IgD-negative memory B cell (primary cell): ENCODE measurements at regions not wholly inside any gene's neighbourhood (a gene's known extent, or its start where the extent isn't known, plus 50 kb on each side); places are given as distances from the start of the nearest gene placed in this dataset.
A peak's percentile ranks its signal among the peaks of the same experiment; 100 is the strongest.
"Not testable (repeated sequence)": the region's sequence is repeated elsewhere in the genome, so short reads cannot be mapped to it uniquely, and the experiment has no call there.

ENCODE experiments used
- H3K27ac Mint-ChIP-seq, 3 donors: one replicate each; pipeline ENCODE4 v1.8.0; 2020 to 2022; ENCODE audit warnings: mild to moderate bottlenecking in 3 of 3, mixed read lengths in 3 of 3, moderate library complexity in 1 of 3
- H3K27me3 Mint-ChIP-seq: one replicate; pipeline ENCODE4 v1.8.0; 2021; ENCODE audit warnings: mixed read lengths
- H3K36me3 Mint-ChIP-seq: one replicate; pipeline ENCODE4 v1.8.0; 2020; ENCODE audit warnings: mild to moderate bottlenecking, mixed read lengths
- H3K4me1 Mint-ChIP-seq, 3 donors: one replicate each; pipeline ENCODE4 v1.8.0; 2020 to 2022; ENCODE audit warnings: mixed read lengths in 3 of 3, mild to moderate bottlenecking in 1 of 3
- H3K4me3 Mint-ChIP-seq, 4 donors: one replicate each; pipeline ENCODE4 v1.8.0; 2020 to 2022; ENCODE audit warnings: mild to moderate bottlenecking in 4 of 4, mixed read lengths in 4 of 4, moderate library complexity in 3 of 4
- H3K9me3 Mint-ChIP-seq, 3 donors: one replicate each; pipeline ENCODE4 v1.8.0; 2020 to 2021; ENCODE audit warnings: mixed read lengths in 3 of 3, mild to moderate bottlenecking in 1 of 3

- Mint-ChIP-seq H3K27me3 (peaks cover 16% of the 10 kb centered on the region), H3K9me3 (peaks cover 0 to 5% (median 2%) of the 10 kb centered on the region in 3 donors), H3K4me1 (no peaks in the 10 kb centered on the region), H3K27ac (no peak overlapping the region), H3K4me3 (no peak overlapping the region), H3K36me3 (peaks cover 2% of the 10 kb centered on the region)
Measured at GRCh38 chr20:43352996-43353395, 104.7 kb upstream of the SRSF6 start.

DNA sequence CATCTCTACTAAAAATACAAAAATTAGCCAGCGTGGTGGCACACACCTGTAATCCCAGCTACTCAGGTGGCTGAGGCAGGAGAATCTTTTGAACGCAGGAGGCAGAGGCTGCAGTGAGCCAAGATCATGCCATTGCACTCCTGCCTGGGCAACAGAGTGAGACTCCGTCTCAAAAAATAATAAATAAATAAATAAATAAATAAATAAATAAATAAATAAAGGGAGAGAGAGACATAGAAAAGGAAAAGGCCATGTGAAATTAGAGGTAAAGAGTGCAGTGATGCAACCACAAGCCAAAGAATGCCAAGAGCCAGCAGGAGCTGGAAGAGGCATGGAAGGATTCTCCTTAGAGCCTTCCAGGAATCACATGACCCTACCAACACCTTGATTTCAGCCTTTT lies 107.0 kb upstream of the SRSF6 start:
- H3K4me1 Mint-ChIP-seq, H3K36me3 Mint-ChIP-seq, H3K4me3 Mint-ChIP-seq, H3K27ac Mint-ChIP-seq, H3K9me3 Mint-ChIP-seq: not testable (repeated sequence)
- peaks cover 16% of the 10 kb centered on the region for H3K27me3 Mint-ChIP-seq

DNA sequence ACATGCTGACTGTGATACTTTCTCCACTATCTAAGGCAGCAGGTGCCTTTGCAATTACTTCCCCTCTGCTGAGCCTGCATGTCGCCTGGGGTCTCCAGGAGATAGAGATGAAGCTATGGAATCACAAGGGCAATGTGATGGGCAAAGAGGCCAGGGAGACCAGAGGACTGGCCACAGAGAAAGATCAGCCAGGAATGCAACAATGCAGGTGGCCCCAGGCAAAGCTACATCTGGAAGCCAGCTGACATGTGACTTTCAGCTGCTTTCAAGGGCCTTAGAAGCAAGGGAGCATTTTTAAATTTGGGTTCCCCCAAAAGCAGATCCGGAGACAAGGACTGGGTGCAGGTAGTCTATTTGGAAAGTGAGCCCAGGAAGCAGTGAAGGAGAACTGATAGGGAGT lies 107.9 kb upstream of the SRSF6 start:
- Mint-ChIP-seq H3K27me3 (peaks cover 16% of the 10 kb centered on the region), H3K4me3 (no peak overlapping the region), H3K9me3 (peaks cover 1 to 8% (median 3%) of the 10 kb centered on the region in 3 donors), H3K36me3 (no peaks in the 10 kb centered on the region), H3K4me1 (no peaks in the 10 kb centered on the region), H3K27ac (no peak overlapping the region)

DNA sequence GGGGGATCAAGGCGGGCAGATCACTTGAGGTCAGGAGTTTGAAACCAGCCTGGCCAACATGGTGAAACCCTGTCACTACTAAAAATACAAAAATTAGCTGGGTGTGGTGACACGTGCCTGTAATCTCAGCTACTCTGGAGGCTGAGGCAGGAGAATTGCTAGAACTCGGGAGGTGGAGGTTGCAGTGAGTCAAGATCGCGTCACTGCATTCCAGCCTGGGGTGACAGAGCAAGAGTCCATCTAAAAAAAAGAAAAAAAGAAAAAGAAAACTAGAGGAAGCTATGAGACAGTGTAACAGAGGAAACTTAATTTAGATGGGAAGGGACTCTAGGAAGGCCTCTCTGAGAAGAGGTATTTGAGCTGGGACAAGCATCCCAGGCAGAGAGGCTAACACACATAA lies 109.9 kb upstream of the SRSF6 start:
- Mint-ChIP-seq H3K27me3 (peaks cover 16% of the 10 kb centered on the region), H3K9me3 (peaks cover 3 to 12% (median 9%) of the 10 kb centered on the region in 3 donors)
- not testable (repeated sequence) for H3K36me3 Mint-ChIP-seq, H3K4me3 Mint-ChIP-seq, H3K27ac Mint-ChIP-seq, H3K4me1 Mint-ChIP-seq

GRCh38 chr20:43345676-43346075 lies 112.0 kb upstream of the SRSF6 start:
- no peak overlapping the region for H3K27ac Mint-ChIP-seq
- H3K4me3 Mint-ChIP-seq = peak overlapping the region in 1 of 4 donors; percentile 41
- H3K4me1 Mint-ChIP-seq = no peaks in the 10 kb centered on the region
- H3K27me3 Mint-ChIP-seq = peaks cover 11% of the 10 kb centered on the region
- H3K9me3 Mint-ChIP-seq = peaks cover 0 to 12% (median 9%) of the 10 kb centered on the region in 3 donors
- no peaks in the 10 kb centered on the region for H3K36me3 Mint-ChIP-seq

DNA sequence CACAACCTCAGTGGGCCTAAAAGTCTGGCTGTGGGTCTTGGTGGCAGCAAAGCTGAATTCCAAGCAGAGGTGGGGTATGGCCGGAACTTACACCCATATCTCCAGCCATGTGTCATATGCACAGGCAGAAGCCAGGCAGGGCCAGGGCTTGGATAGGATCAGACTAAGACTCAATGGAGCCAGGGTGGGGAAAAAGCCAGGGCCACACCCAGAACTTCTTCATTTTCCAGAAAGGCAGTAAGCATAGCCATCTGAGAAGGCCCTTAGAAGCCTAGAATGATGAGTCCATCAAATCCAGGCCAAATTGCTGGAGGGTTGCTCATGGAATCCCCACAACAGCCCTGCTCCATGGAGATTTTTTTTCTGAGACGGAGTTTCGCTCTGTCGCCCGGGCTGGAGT lies 116.2 kb upstream of the SRSF6 start:
- Mint-ChIP-seq H3K4me1 (no peaks in the 10 kb centered on the region), H3K4me3 (no peak overlapping the region), H3K27ac (no peak overlapping the region), H3K9me3 (peaks cover 0 to 12% (median 9%) of the 10 kb centered on the region in 3 donors), H3K27me3 (peaks cover 3% of the 10 kb centered on the region), H3K36me3 (no peaks in the 10 kb centered on the region)

GRCh38 chr20:43337036-43337435 lies 120.7 kb upstream of the SRSF6 start:
- no peaks in the 10 kb centered on the region for H3K4me1 Mint-ChIP-seq
- peaks cover 3 to 25% (median 17%) of the 10 kb centered on the region in 3 donors for H3K9me3 Mint-ChIP-seq
- no peak overlapping the region for H3K27ac Mint-ChIP-seq
- H3K4me3 Mint-ChIP-seq = no peak overlapping the region
- no peaks in the 10 kb centered on the region for H3K27me3 Mint-ChIP-seq
- H3K36me3 Mint-ChIP-seq = no peaks in the 10 kb centered on the region

DNA sequence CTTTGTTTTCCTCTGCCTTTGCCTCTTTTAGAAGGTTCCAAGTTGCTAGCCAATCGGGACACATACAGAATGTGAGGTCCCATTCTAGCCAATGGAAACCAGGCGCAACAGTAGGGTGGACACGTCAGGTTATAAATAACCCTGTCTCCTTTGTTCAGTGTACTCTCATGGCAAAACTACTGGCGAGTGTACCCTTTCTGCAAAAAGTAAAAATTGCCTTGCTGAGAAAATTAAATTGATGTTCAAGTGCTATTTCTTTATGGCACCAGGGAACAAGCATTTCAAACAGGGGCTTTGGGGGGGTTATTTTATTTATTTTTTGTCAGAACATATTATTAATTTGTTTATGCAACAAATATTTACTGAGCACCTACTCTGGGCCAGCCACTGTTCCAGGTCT lies 123.6 kb upstream of the SRSF6 start:
- Mint-ChIP-seq H3K4me3 (no peak overlapping the region), H3K27me3 (no peaks in the 10 kb centered on the region), H3K36me3 (no peaks in the 10 kb centered on the region), H3K9me3 (peaks cover 3 to 25% (median 15%) of the 10 kb centered on the region in 3 donors), H3K4me1 (no peaks in the 10 kb centered on the region), H3K27ac (no peak overlapping the region)

DNA sequence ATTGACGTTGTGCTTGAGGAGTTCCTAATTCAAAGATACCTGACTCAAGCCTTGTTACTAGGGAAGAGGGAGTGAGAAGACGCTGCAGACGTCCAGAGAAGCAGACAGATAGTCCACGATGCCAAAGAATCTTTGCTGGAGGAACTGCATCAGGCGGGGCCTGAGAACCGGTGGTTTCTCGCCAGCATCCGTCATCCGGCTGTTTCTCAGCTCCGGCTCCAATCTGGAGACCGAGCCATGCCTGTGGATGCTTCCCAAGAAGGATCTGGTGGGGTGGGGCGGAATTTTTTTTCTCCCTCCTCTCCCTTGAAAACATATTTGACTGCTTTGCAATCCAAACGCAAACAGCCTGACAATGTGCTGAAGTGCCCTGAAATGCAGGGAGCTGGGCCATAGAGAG lies 125.8 kb upstream of the SRSF6 start:
- Mint-ChIP-seq H3K27ac (no peak overlapping the region), H3K27me3 (no peaks in the 10 kb centered on the region), H3K4me1 (no peaks in the 10 kb centered on the region), H3K36me3 (no peaks in the 10 kb centered on the region), H3K9me3 (peaks cover 3 to 25% (median 15%) of the 10 kb centered on the region in 3 donors), H3K4me3 (no peak overlapping the region)

- peaks cover 1 to 3% (median 2%) of the 10 kb centered on the region in 3 donors for H3K9me3 Mint-ChIP-seq
- H3K36me3 Mint-ChIP-seq = peaks cover 2% of the 10 kb centered on the region
- no peaks in the 10 kb centered on the region for H3K4me1 Mint-ChIP-seq
- H3K4me3 Mint-ChIP-seq = no peak overlapping the region
- H3K27me3 Mint-ChIP-seq = no peaks in the 10 kb centered on the region
- H3K27ac Mint-ChIP-seq = no peak overlapping the region
Measured at GRCh38 chr20:43328697-43329096, 129.0 kb upstream of the SRSF6 start.

DNA sequence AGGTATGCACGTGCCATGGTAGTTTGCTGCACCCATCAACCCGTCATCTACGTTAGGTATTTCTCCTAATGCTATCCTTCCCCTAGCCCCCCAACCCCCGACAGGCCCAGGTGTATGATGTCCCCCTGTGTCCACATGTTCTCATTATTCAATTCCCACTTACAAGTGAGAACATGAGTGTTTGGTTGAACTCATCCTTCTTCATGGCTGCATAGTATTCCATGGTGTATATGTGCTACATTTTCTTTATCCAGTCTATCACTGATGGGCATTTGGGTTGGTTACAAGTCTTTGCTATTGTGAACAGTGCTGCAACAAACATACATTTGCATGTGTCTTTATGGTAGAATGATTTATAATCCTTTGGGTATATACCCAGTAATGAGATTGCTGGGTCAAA lies 130.5 kb upstream of the SRSF6 start:
- H3K4me1 Mint-ChIP-seq, H3K9me3 Mint-ChIP-seq, H3K36me3 Mint-ChIP-seq, H3K27ac Mint-ChIP-seq, H3K4me3 Mint-ChIP-seq, H3K27me3 Mint-ChIP-seq: not testable (repeated sequence)

GRCh38 chr20:43325926-43326325 lies 131.8 kb upstream of the SRSF6 start:
- H3K36me3 Mint-ChIP-seq = peaks cover 2% of the 10 kb centered on the region
- peaks cover 2% of the 10 kb centered on the region for H3K27me3 Mint-ChIP-seq
- peaks cover 0 to 4% (median 0%) of the 10 kb centered on the region in 3 donors for H3K9me3 Mint-ChIP-seq
- no peak overlapping the region for H3K4me3 Mint-ChIP-seq
- H3K4me1 Mint-ChIP-seq = no peaks in the 10 kb centered on the region
- no peak overlapping the region for H3K27ac Mint-ChIP-seq

- H3K36me3 Mint-ChIP-seq = peaks cover 2% of the 10 kb centered on the region
- H3K27me3 Mint-ChIP-seq = peaks cover 7% of the 10 kb centered on the region
- H3K9me3 Mint-ChIP-seq = peaks cover 0 to 6% (median 0%) of the 10 kb centered on the region in 3 donors
- H3K4me3 Mint-ChIP-seq = no peak overlapping the region
- H3K4me1 Mint-ChIP-seq = no peaks in the 10 kb centered on the region
- no peak overlapping the region for H3K27ac Mint-ChIP-seq
Measured at GRCh38 chr20:43323592-43323991, 133.9 kb upstream of the PTPRT start.

GRCh38 chr20:43322851-43323250 lies 133.1 kb upstream of the PTPRT start:
- peaks cover 0 to 6% (median 0%) of the 10 kb centered on the region in 3 donors for H3K9me3 Mint-ChIP-seq
- H3K27ac Mint-ChIP-seq = no peak overlapping the region
- H3K4me3 Mint-ChIP-seq = no peak overlapping the region
- H3K4me1 Mint-ChIP-seq = no peaks in the 10 kb centered on the region
- peaks cover 7% of the 10 kb centered on the region for H3K27me3 Mint-ChIP-seq
- peaks cover 2% of the 10 kb centered on the region for H3K36me3 Mint-ChIP-seq

- peaks cover 7% of the 10 kb centered on the region for H3K27me3 Mint-ChIP-seq
Measured at GRCh38 chr20:43320536-43320935, 130.8 kb upstream of the PTPRT start.

DNA sequence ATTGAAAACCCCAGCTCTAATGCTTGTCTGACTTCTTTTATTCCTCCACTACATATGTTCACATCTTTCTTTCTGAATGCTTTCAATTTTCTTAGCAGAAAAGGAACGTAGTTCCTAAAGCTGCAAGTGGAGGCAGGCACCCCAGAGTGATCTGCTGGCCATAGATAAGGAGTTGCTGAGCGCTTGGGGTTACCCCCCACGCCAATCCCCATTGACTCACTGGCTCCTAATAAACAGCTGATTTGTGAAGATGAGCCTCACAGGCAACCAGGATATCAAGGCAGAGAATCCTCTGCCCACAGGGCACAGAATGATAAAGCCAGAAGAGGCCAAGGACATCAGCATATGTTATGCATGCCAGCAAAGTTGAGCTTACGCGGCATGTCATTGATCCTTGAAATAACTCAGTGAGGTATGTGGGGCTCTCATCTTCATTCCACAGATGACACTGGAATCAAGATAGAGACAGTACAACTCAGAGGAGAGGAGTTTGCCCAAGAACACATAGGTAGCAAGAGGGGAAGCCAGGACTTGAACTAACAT lies 129.1 kb upstream of the PTPRT start:
- H3K4me3 Mint-ChIP-seq = no peak overlapping the region
- no peaks in the 10 kb centered on the region for H3K36me3 Mint-ChIP-seq
- H3K27me3 Mint-ChIP-seq = peaks cover 7% of the 10 kb centered on the region
- H3K9me3 Mint-ChIP-seq = peaks cover 0 to 6% (median 0%) of the 10 kb centered on the region in 3 donors
- H3K27ac Mint-ChIP-seq = no peak overlapping the region
- H3K4me1 Mint-ChIP-seq = no peaks in the 10 kb centered on the region

More at GRCh38 chr20:43320536-43320935, 130.8 kb upstream of the PTPRT start:
- peaks cover 2% of the 10 kb centered on the region for H3K36me3 Mint-ChIP-seq
- H3K4me1 Mint-ChIP-seq = no peaks in the 10 kb centered on the region
- no peak overlapping the region for H3K27ac Mint-ChIP-seq
- no peak overlapping the region for H3K4me3 Mint-ChIP-seq
- peaks cover 0 to 6% (median 0%) of the 10 kb centered on the region in 3 donors for H3K9me3 Mint-ChIP-seq
